IMR-90 (cell line): ENCODE measurements at regions not wholly inside any gene's neighbourhood (a gene's known extent, or its start where the extent isn't known, plus 50 kb on each side); places are given as distances from the start of the nearest gene placed in this dataset.

Experiments used
- CEBPB ChIP-seq: IDR thresholded peaks from 2 replicates; pipeline ENCODE4 v1.6.1; 2012; ENCODE audit warnings: low read depth, low read length, improper control_type of control experiment
- CHD1 ChIP-seq: IDR thresholded peaks from 2 replicates; pipeline ENCODE4 v1.6.1; 2012; ENCODE audit warnings: low read depth, low read length, improper control_type of control experiment
- CTCF ChIP-seq: conservative IDR thresholded peaks from 2 replicates; pipeline ENCODE4 v1.5.1; 2012; ENCODE audit warnings: mild to moderate bottlenecking, low read depth, low read length, improper control_type of control experiment
- ELK1 ChIP-seq: fragments of 150-350 bp; IDR thresholded peaks from 2 replicates; pipeline ENCODE4 v1.6.1; 2016; ENCODE audit warnings: low read depth, mild to moderate bottlenecking, low read length, moderate library complexity, borderline replicate concordance
- MAFK ChIP-seq: IDR thresholded peaks from 2 replicates; pipeline ENCODE4 v1.6.1; 2012; ENCODE audit warnings: low read depth, low read length, improper control_type of control experiment
- MAZ ChIP-seq: IDR thresholded peaks from 2 replicates; pipeline ENCODE4 v1.6.1; 2012; ENCODE audit warnings: low read depth, mild to moderate bottlenecking, low read length, improper control_type of control experiment, moderate library complexity, borderline replicate concordance
- MXI1 ChIP-seq: IDR thresholded peaks from 2 replicates; pipeline ENCODE4 v1.6.1; 2012; ENCODE audit warnings: low read depth, mild to moderate bottlenecking, low read length, moderate library complexity, borderline replicate concordance
- NFE2L2 ChIP-seq: fragments of 150-350 bp; IDR thresholded peaks from 2 replicates; pipeline ENCODE4 v1.6.1; 2016; ENCODE audit warnings: low read depth, mild to moderate bottlenecking, low read length
- POLR2A ChIP-seq: IDR thresholded peaks from 2 replicates; pipeline ENCODE4 v1.6.1; 2012; ENCODE audit warnings: mild to moderate bottlenecking, low read depth, low read length
- RAD21 ChIP-seq: IDR thresholded peaks from 2 replicates; pipeline ENCODE4 v1.6.1; 2012; ENCODE audit warnings: low read length, improper control_type of control experiment
- RCOR1 ChIP-seq: IDR thresholded peaks from 2 replicates; pipeline ENCODE4 v1.6.1; 2012; ENCODE audit warnings: mild to moderate bottlenecking, low read length, improper control_type of control experiment; ENCODE audit not compliant: insufficient replicate concordance
- RFX5 ChIP-seq: IDR thresholded peaks from 2 replicates; pipeline ENCODE4 v1.8.0; 2012; ENCODE audit warnings: low read depth, mild to moderate bottlenecking, low read length, moderate library complexity
- SMC3 ChIP-seq: fragments of 150-350 bp; IDR thresholded peaks from 2 replicates; pipeline ENCODE4 v1.6.1; 2016; ENCODE audit warnings: low read depth, mild to moderate bottlenecking, antibody characterized with exemption, low read length, moderate library complexity
- USF2 ChIP-seq: fragments of 150-350 bp; IDR thresholded peaks from 2 replicates; pipeline ENCODE4 v1.6.1; 2017; ENCODE audit warnings: mild to moderate bottlenecking, antibody characterized with exemption, low read length, low read depth

GRCh38 chr4:81577392-81577791, 105.7 kb upstream of the RASGEF1B start:
- TF ChIP-seq SMC3 (no peak), CTCF (no peak), RFX5 (no peak), POLR2A (no peak), MXI1 (no peak), MAZ (no peak), CHD1 (no peak), MAFK (no peak), CEBPB (no peak), RCOR1 (no peak), RAD21 (no peak), USF2 (no peak), NFE2L2 (no peak), ELK1 (no peak)
